GM12878 (cell line): ENCODE measurements at regions not wholly inside any gene's neighbourhood (a gene's known extent, or its start where the extent isn't known, plus 50 kb on each side); places are given as distances from the start of the nearest gene placed in this dataset.

Source experiments
- ATAC-seq: fragments of 200-7000 bp; cut with Tn5 transposase; 3 replicates; pipeline ENCODE4 v1.9.1; 2020; ENCODE audit warnings: mild to moderate bottlenecking, moderate library complexity
- BruUV-seq: library from RNA; stranded (reverse); fragments of 400-500 nt; replicated peaks from 2 replicates; lab custom pipeline; 2021; lab: Mats Ljungman, UMichigan
- CTCF ChIA-PET: fragments of 300-600 bp; sonication (Branson Sonifier 250); formaldehyde crosslinking; extraction: SDS; loops from one replicate; lab custom pipeline; 2021; ENCODE audit warnings: inconsistent platforms; lab: Yijun Ruan, JAX
- POLR2A ChIA-PET: fragments of 350-600 bp; formaldehyde crosslinking; extraction: SDS; loops from one replicate; lab custom pipeline; 2021; ENCODE audit warnings: inconsistent platforms; lab: Charles Lee
- RAD21 ChIA-PET: fragments of 300-600 bp; sonication (Branson Sonifier 250); formaldehyde crosslinking; loops from one replicate; lab custom pipeline; 2023; ENCODE audit warnings: antibody characterized with exemption; ENCODE audit not compliant: unreplicated experiment; lab: Charles Lee
- SMC1A ChIA-PET: fragments of 300-600 bp; sonication (Branson Sonifier 250); formaldehyde crosslinking; loops from one replicate; lab custom pipeline; 2023; ENCODE audit not compliant: unreplicated experiment, uncharacterized antibody; lab: Charles Lee
- DNase-seq: peaks from one replicate; pipeline ENCODE4 v3.0.0-alpha.2; 2011; ENCODE audit warnings: low read depth, low spot score
- FAIRE-seq: peaks from 3 replicates; lab custom pipeline; 2011; peaks lifted over from hg19 to GRCh38; lab: Jason Lieb, UNC
- H2AFZ ChIP-seq: 2 replicates; pipeline ENCODE4 v1.6.0; 2011; ENCODE audit warnings: low read depth, low read length, control low read depth; ENCODE audit not compliant: control insufficient read depth
- H3K27ac ChIP-seq: 2 replicates; pipeline ENCODE4 v1.5.1; 2011; ENCODE audit warnings: control low read depth; ENCODE audit not compliant: control insufficient read depth, insufficient read depth
- H3K27me3 ChIP-seq, 2 experiments: replicated peaks in 1 of 2; 2 replicates each; pipeline versions ENCODE4 v1.6.0 to v1.6.1; 2011; ENCODE audit warnings: low read length in 1 of 2; ENCODE audit not compliant: control insufficient read depth in 2 of 2, insufficient read depth in 2 of 2
- H3K36me3 ChIP-seq, 2 experiments: 2 replicates each; pipeline ENCODE4 v1.5.1; 2011; ENCODE audit warnings: low read length in 1 of 2; ENCODE audit not compliant: control insufficient read depth in 2 of 2, insufficient read depth in 2 of 2
- H3K4me1 ChIP-seq: 2 replicates; pipeline ENCODE4 v1.6.1; 2011; ENCODE audit warnings: mild to moderate bottlenecking, low read length, moderate library complexity, mixed read lengths; ENCODE audit not compliant: control insufficient read depth, insufficient read depth
- H3K4me2 ChIP-seq: 2 replicates; pipeline ENCODE4 v1.6.0; 2011; ENCODE audit warnings: control low read depth; ENCODE audit not compliant: control insufficient read depth, insufficient read depth
- H3K4me3 ChIP-seq: fragments of 200-600 bp; sonication (generic); 2 replicates; pipeline ENCODE4 v1.5.1; 2016
- H3K79me2 ChIP-seq: 2 replicates; pipeline ENCODE4 v1.6.0; 2011; ENCODE audit warnings: low read length; ENCODE audit not compliant: control insufficient read depth, insufficient read depth
- H3K9ac ChIP-seq: 2 replicates; pipeline ENCODE4 v1.8.0; 2011; ENCODE audit warnings: low read length, control low read depth, mixed read lengths; ENCODE audit not compliant: control insufficient read depth, insufficient read depth
- H3K9me3 ChIP-seq: replicated peaks from 3 replicates; pipeline ENCODE4 v1.5.1; 2011; ENCODE audit warnings: mild to moderate bottlenecking, low read length; ENCODE audit not compliant: control insufficient read depth, insufficient read depth
- H4K20me1 ChIP-seq: 2 replicates; pipeline ENCODE4 v1.6.0; 2011; ENCODE audit not compliant: control insufficient read depth, insufficient read depth
- DPF2 ChIP-seq: fragments of 450-650 bp; IDR thresholded peaks from 2 replicates; pipeline ENCODE4 v1.6.1; 2017; ENCODE audit warnings: mild to moderate bottlenecking
- MLLT1 ChIP-seq: fragments of 450-650 bp; IDR thresholded peaks from 2 replicates; pipeline ENCODE4 v1.6.1; 2016; ENCODE audit warnings: mild to moderate bottlenecking
- NBN ChIP-seq: fragments of 450-650 bp; IDR thresholded peaks from 2 replicates; pipeline ENCODE4 v1.6.1; 2016
- PAX8 ChIP-seq: fragments of 450-650 bp; IDR thresholded peaks from 2 replicates; pipeline ENCODE4 v1.6.1; 2017; ENCODE audit warnings: mild to moderate bottlenecking, moderate library complexity
- PRDM15 ChIP-seq: fragments of 450-650 bp; formaldehyde crosslinking; IDR thresholded peaks from 2 replicates; pipeline ENCODE4 v1.4.0; 2020; ENCODE audit warnings: mild to moderate bottlenecking, moderate library complexity
- RELB ChIP-seq: fragments of 450-650 bp; IDR thresholded peaks from 2 replicates; pipeline ENCODE4 v1.6.1; 2017; ENCODE audit warnings: low read depth, mild to moderate bottlenecking, moderate library complexity
- SIN3A ChIP-seq: IDR thresholded peaks from 2 replicates; pipeline ENCODE4 v1.6.1; 2012; ENCODE audit warnings: low read depth, low read length, improper control_type of control experiment
- SMARCA5 ChIP-seq: fragments of 450-650 bp; IDR thresholded peaks from 2 replicates; pipeline ENCODE4 v1.6.1; 2017; ENCODE audit warnings: mild to moderate bottlenecking
- SRF ChIP-seq, 2 experiments: IDR thresholded peaks; 2 replicates each; pipeline ENCODE4 v1.6.1; 2011; ENCODE audit warnings: low read depth in 2 of 2, low read length in 2 of 2, mild to moderate bottlenecking in 1 of 2, moderate library complexity in 1 of 2
- WGBS: methylation state at CpG from one replicate; pipeline ENCODE4 v1.1.6; 2016; ENCODE audit warnings: low lambda C conversion rate; ENCODE audit not compliant: insufficient replicate concordance, insufficient coverage; ENCODE audit errors: missing lambda C conversion rate; 5-methylcytosine and 5-hydroxymethylcytosine counted together
- in situ Hi-C: fragments of 300-500 bp; cut with MboI; formaldehyde crosslinking; loops from 9 replicates; pipeline ENCODE4 v1.14.3; 2018; ENCODE audit warnings: mixed read lengths
- intact Hi-C: fragments of 100-400 bp; cut with micrococcal nuclease; formaldehyde crosslinking; loops from one replicate; pipeline ENCODE4 v1.14.2; 2022; ENCODE audit not compliant: unreplicated experiment
- TF ChIP-seq, protein P1 (sequence below): IDR thresholded peaks from 2 replicates; pipeline ENCODE4 v1.6.1; 2012; ENCODE audit warnings: mild to moderate bottlenecking, low read depth, low read length

DNA sequence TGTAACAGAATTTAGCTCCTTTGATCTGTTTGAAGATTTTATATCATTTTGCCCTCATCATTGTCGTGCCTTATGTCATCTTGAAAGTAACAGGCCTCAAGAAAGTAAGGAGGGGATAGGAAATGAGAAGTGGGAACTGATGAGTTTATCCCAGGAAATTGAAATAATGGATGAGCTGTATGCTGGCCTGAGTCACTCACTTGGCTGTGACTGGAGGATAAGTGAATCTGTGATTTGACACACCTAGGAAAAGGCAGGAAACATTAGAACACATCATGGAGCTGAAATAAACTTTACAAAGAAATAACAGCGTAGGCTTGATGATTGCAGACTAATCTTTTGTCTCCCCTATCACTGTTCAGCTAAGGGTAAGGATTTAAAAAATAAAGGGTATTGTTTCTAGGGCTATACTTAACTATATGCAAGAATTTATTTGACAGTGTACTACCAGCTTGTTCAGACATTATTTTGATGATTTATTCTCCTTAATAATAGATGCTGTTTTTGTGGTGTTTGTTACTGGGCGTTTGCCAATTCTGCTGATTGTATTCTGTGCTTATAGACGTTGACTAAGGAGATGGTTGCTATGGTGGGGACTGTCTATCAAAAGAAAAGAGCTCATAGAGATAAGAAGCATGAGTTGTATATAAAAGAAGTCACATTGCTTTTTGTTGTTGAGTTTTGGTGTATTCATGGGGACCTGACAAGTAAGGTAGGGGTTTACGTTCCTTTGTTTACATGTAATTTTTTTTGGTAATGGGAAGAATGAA is 105.6 kb upstream of the ROPN1 start:
- BruUV-seq, result no TSS peak
- Histone ChIP-seq H3K27me3 (peaks cover 2% of the 10 kb centered on the region in 2 experiments; a peak in 1 of 4 replicates), H3K9me3 (no peaks in the 10 kb centered on the region), H3K4me1 (no peaks in the 10 kb centered on the region), H3K9ac (no peak overlapping the region), H2AFZ (no peak overlapping the region), H3K79me2 (no peaks in the 10 kb centered on the region), H4K20me1 (no peaks in the 10 kb centered on the region), H3K4me2 (no peak overlapping the region), H3K36me3 (no peaks in the 10 kb centered on the region), H3K4me3 (no peak overlapping the region), H3K27ac (no peak overlapping the region)
- ChIA-PET SMC1A (interaction anchor here (0.8 to 1.0 kb wide), 2 partner anchors 10 to 71 kb away, joined by 3 read pairs; no protein-coding TSS in a partner anchor), CTCF (interaction anchor here (0.8 to 0.9 kb wide), 2 partner anchors 151 to 1641 kb away, joined by 3 to 4 read pairs; no protein-coding TSS in a partner anchor), POLR2A (no interaction called here), RAD21 (no interaction called here)
- 8% methylated on average over 5 of the region's 5 CpGs for WGBS
- ATAC-seq, result no peak
- no peak for DNase-seq
- no peak for FAIRE-seq
- in situ Hi-C loops, result no loop called here
- intact Hi-C loops, result no loop called here
- TF ChIP-seq SRF (IDR thresholded peaks at IDR 0.05; ENCODE audit: low read depth in 2 of 2, low read length in 2 of 2), result no peak
- TF ChIP-seq SIN3A, result no peak
- TF ChIP-seq RELB, result no peak
- TF ChIP-seq PRDM15 (CRISPR knock-in tag), result no peak
- no peak for TF ChIP-seq DPF2
- no peak for TF ChIP-seq NBN
- TF ChIP-seq PAX8, result no peak
- no peak for TF ChIP-seq SMARCA5
- TF ChIP-seq, protein P1, sequence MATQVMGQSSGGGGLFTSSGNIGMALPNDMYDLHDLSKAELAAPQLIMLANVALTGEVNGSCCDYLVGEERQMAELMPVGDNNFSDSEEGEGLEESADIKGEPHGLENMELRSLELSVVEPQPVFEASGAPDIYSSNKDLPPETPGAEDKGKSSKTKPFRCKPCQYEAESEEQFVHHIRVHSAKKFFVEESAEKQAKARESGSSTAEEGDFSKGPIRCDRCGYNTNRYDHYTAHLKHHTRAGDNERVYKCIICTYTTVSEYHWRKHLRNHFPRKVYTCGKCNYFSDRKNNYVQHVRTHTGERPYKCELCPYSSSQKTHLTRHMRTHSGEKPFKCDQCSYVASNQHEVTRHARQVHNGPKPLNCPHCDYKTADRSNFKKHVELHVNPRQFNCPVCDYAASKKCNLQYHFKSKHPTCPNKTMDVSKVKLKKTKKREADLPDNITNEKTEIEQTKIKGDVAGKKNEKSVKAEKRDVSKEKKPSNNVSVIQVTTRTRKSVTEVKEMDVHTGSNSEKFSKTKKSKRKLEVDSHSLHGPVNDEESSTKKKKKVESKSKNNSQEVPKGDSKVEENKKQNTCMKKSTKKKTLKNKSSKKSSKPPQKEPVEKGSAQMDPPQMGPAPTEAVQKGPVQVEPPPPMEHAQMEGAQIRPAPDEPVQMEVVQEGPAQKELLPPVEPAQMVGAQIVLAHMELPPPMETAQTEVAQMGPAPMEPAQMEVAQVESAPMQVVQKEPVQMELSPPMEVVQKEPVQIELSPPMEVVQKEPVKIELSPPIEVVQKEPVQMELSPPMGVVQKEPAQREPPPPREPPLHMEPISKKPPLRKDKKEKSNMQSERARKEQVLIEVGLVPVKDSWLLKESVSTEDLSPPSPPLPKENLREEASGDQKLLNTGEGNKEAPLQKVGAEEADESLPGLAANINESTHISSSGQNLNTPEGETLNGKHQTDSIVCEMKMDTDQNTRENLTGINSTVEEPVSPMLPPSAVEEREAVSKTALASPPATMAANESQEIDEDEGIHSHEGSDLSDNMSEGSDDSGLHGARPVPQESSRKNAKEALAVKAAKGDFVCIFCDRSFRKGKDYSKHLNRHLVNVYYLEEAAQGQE, result no peak
- no peak for TF ChIP-seq MLLT1
